Fibroblast of skin of left biceps (primary cell): ENCODE measurements at regions not wholly inside any gene's neighbourhood (a gene's known extent, or its start where the extent isn't known, plus 50 kb on each side); places are given as distances from the start of the nearest gene placed in this dataset.

Experiments used
- DNase-seq, 2 experiments: peaks; one replicate each; pipeline ENCODE4 v3.0.0-alpha.2; 2013; ENCODE audit warnings: low read depth in 2 of 2

- DNase-seq, result no peak
Measured at GRCh38 chr20:10806539-10806938, 132.7 kb upstream of the JAG1 start.

GRCh38 chr20:10807013-10807412, 133.2 kb upstream of the JAG1 start:
- no peak for DNase-seq

GRCh38 chr20:10812759-10813327, 139.0 kb upstream of the JAG1 start:
- no peak for DNase-seq

GRCh38 chr20:10823585-10823984, 149.8 kb upstream of the JAG1 start:
- no peak for DNase-seq

GRCh38 chr20:10824750-10825500, 151.1 kb upstream of the JAG1 start:
- no peak for DNase-seq

- DNase-seq, result no peak
Measured at GRCh38 chr20:10826111-10826510, 152.3 kb upstream of the JAG1 start.

GRCh38 chr20:10828180-10828579, 154.4 kb upstream of the JAG1 start:
- no peak for DNase-seq

- no peak for DNase-seq
Measured at GRCh38 chr20:10832141-10832540, 158.3 kb upstream of the JAG1 start.

GRCh38 chr20:10837901-10838300, 164.1 kb upstream of the JAG1 start:
- DNase-seq, result no peak

- no peak for DNase-seq
Measured at GRCh38 chr20:10842116-10842515, 168.3 kb upstream of the JAG1 start.

GRCh38 chr20:10843146-10843711, 169.4 kb upstream of the JAG1 start:
- DNase-seq, result no peak

- DNase-seq, result peak; percentile 48 to 58
Measured at GRCh38 chr20:10846766-10847165, 173.0 kb upstream of the JAG1 start.

GRCh38 chr20:10848810-10849370, 175.1 kb upstream of the JAG1 start:
- peak; percentile 76 to 77 for DNase-seq

GRCh38 chr20:10853176-10853575, 179.4 kb upstream of the JAG1 start:
- no peak for DNase-seq

GRCh38 chr20:10853731-10854130, 179.9 kb upstream of the JAG1 start:
- DNase-seq, result no peak

- peak in 1 of 2 experiments; percentile 60 for DNase-seq
Measured at GRCh38 chr20:10854976-10855375, 181.2 kb upstream of the JAG1 start.

- DNase-seq, result no peak
Measured at GRCh38 chr20:10855778-10856177, 182.0 kb upstream of the JAG1 start.

GRCh38 chr20:10856237-10857015, 182.6 kb upstream of the JAG1 start:
- no peak for DNase-seq

GRCh38 chr20:10857352-10858070, 183.7 kb upstream of the JAG1 start:
- DNase-seq, result no peak

GRCh38 chr20:10861090-10861489, 187.3 kb upstream of the JAG1 start:
- DNase-seq, result no peak

- no peak for DNase-seq
Measured at GRCh38 chr20:10861619-10862018, 187.8 kb upstream of the JAG1 start.
